Stimulated activated CD4-positive, alpha-beta T cell treated with anti-CD3 and anti-CD28 coated beads, Interleukin-1b, Interleukin-23, amount 100 ng/mL, for 48 hours (primary cell): ENCODE measurements at regions not wholly inside any gene's neighbourhood (a gene's known extent, or its start where the extent isn't known, plus 50 kb on each side); places are given as distances from the start of the nearest gene placed in this dataset.

Experiments used
- DNase-seq: peaks from one replicate; pipeline ENCODE4 v3.0.0-alpha.2; 2020

DNA sequence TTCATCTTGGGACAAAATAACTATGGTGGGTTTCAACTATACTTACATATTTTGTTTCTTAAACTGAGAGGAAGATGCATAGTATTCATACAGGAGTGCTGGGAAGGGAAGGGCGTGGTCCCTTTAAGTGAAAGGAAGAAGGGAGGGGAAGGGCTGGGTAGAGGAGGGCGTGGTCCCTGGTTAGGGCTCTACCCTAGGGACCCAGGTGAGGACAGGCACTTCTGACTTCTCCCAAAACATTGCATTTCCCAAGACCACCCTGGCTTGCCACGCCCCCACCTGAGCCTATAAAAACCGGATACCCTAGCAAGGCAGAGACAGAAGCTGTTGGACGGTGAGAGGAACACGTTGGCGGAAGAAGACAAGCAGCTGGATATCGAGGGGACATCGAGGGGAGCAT, 157.6 kb upstream of the PLXNA4 start:
- no peak for DNase-seq

DNA sequence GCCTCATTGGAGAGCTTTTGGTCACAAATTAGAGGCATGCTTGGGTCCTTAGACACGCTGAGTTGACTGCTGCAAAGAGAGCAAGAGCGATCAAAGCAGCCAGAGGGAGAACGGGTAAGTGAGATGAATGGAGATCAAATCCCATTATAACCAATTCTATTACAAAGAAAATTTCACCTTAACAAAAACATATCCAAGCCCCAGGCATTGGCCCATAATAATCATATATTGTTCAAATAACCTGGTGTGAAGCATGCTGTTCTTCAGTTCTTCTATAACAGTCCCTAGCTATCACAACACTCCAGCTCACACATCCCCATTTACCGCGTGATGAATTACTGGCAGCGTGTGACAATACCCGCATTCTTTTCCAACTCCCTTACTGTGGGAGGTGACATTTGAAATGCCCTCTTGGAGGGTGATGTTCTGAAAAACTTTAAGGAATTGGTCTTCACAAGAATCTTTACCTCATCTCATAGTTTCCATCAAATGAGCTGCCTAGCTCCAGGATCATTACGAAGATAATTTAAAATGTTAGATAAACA, 156.1 kb upstream of the PLXNA4 start:
- no peak for DNase-seq

DNA sequence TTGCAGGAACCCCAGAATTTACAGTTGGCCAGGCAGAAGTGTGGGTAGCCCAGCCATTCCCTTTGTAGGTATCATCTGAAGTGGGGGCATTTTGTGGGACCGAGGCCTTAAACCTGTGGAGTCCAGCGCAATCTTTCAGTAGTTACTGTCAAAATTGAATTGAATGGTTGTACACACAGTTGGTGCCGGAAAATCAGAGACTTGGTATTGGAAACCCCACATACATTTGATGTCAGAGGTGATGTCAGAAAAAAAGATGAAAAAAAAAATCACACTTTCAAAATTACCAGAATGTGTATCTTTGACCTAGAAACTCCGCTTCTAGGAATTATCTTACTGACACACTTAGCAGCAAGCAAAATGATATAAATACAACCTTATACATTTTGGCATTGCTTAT, 153.8 kb upstream of the PLXNA4 start:
- no peak for DNase-seq

DNA sequence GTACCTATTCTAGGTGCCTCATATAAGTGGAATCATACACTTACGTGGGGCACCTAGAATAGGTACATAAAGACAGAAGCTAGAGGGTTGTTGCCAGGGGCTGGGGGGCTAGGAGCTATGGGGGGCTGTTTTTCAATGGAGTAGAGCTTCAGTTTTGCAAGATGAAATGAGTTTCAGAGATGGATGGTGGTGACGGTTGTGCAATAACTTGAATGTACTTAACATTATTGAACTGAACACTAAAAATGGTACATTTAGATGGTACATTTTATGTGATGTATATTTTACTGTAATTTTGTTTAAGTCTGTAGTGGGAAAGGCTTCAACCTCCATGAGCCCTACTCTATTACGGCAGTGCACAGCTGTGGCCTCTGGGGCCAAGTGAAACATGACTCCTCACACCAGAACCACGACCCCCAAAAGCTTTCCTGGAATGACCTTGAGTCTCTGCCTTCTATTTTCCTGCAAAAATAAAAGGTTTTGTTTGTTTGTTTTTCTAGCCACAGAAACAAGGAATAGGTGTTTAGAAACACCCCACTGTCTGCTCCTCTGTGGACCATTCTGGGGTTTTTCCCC, 147.3 kb upstream of the PLXNA4 start:
- no peak for DNase-seq

DNA sequence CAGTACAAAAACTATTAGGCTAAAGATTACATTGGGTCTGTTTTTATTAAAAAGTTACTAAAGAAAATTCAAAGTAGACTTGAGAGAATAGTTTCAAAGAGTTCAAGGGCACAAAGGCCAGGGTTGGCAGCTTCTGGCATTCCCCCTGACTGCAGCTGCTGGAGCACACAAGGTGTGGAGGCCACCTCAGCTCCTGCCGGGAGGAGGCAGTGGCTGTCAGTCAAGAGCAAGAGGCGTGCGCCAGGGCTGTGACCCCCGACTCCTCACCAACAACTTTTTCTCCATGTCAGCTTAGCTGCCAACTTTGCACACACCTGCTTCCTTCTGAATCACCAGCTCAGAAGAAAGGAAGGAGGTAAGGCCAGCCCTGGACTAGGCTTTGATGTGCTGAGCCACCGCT, 144.6 kb upstream of the PLXNA4 start:
- DNase-seq = no peak

DNA sequence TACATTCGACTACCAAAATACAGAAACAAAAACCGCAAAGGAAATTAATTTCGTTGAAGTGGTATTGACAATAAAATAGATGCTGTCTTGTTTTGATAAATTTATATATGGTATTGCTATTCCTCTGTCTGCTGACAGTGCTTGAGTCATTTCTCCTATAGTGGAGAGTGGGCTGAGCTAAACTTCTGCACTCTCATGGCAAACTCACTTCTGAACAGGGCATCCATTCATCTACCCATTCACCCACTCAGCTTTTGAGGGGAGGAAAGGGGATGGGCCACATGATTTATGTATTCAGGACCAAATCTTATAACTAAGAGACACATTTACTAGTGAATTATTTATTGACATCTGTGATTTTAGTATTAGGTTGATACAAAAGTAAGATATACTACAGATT, 137.6 kb upstream of the PLXNA4 start:
- DNase-seq = no peak

DNA sequence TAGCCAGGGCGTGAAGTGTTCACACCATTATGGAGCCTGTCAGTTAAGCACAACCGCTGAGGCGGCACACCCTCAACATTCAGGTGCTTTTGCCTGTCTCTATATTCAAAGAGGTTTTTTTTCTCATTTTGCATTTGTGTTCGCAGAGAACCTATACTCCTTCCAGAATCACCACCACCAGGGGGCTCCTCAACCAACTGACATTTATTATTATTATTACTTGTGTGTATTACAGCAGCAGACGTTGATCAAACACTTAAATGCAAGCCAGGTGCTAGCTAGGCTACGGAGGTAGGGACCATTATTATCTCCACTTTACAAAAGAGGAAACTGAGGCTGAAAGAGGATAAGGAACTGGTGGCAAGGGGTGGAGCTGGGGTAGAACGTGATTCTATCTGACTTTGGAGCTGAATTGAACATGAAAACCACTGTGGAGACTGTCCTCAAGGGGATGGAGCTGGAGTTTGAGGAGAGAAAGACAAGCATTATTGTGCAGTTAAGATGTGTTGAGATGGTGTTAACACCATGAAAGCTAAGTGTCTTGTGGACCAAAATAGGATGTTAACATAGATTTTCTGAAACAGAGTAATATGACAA, 133.8 kb upstream of the PLXNA4 start:
- no peak for DNase-seq

DNA sequence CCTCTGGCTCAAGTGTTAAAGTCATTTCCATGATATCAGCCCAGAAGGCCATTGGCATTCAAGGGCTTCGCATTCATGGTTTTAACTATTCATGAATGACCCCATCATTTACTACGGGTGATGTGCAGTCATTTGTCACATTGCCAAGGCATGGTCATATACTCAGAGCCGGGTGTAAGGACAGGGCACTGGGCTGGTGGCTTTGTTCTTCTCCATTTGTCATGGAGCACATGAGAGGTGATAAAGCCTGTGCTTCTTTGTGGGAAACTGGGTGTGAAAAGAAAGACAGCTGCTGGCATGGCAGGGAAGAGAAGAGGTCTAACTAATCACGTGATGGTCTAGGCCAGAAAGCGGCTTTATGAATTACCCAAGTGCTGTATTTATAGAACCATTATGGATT, 132.2 kb upstream of the PLXNA4 start:
- DNase-seq = no peak

DNA sequence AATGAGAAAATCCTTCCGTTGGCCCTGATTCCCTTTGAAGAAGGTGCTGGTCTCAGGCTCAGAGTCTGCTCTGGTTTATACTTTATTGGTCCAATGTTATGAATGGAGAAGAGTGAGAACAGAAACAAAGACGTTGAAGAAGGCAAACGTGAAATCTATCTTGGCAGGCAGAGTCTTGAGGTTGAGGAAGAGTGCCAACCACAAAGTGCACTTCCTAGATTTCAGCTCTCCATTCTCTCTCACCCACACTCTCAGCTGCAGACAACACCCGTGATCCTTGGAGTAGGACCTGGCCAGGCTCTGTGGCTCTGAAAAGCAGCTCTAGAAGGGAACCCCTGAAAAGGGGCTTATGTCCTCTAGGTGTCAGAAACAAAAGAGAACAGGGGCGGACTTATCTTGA, 128.9 kb upstream of the PLXNA4 start:
- DNase-seq = no peak

DNA sequence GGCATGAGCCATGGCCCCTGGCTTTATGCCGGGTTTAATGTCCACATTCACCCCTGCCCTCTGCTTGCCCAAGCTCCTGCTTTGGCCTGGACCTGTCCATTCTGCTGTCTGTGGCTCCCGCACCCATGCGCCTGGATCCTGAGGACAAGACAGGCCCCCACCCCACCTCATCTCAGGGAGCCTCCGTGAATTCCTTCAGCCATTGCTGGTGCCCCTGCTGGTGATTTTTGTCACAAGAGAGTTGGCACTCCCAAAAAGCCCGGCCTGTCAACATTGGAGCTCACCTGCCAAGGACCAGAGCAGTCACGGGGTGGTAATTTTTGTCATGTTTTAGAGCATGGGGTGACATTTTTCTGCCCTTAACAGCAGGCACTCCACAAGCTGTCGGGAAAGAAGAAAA, 127.5 kb upstream of the PLXNA4 start:
- DNase-seq = no peak

DNA sequence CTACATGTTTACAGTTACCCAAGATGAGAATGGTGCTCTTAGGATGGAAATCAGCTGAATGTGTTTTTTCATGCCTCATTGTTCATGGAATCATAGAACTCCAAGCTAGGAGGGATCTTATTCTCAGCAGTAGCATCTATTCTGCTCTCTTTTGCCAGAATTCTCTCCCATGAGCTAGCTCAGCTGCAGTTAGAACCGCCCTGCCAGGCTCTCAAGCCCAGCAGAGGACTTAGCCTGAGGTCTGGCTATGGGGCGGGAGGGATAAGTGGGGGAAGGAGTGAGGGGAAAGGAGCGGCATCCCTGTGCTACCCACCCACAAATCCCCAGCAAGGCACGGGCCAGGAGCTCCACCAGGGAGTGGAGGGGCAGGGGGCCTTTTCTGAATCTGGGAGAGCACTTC, 120.7 kb upstream of the PLXNA4 start:
- no peak for DNase-seq

DNA sequence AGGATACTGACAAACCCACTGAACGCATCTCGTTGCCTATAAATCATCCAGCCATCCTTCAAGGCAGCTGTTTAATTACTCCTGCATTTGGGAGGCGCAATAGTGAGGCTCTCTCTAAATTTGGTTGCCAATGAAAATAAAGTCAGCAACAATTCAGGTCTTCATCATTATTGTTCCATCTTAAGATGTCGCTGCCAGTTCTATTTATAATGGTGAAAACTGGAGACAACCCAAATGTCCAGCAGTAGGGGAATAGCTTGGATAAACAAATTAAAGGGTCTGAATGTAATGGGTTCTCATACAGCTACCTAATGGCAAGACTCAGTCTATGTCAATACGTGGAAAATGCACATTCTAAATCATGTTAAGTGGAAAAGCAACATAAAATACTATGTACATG, 120.1 kb upstream of the PLXNA4 start:
- DNase-seq = no peak

DNA sequence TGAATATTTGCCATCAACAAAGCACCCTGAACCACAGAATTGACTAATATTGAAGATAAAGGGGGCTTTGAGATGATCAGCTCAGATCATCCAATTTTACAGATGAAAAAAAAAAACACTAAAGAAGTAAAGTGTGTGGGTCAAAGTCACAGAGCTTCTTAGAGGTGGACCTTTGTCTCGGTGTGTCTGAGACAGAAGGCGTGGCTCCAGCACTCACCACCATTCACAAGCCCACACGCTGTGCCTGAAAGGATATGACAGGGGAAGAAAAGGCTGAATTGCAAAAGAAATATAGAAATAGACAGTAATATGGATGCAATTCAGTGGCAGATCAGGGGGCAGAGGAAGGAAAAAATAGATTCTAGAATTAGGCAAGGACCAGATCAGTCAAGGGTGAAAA, 114.9 kb upstream of the PLXNA4 start:
- DNase-seq = no peak

DNA sequence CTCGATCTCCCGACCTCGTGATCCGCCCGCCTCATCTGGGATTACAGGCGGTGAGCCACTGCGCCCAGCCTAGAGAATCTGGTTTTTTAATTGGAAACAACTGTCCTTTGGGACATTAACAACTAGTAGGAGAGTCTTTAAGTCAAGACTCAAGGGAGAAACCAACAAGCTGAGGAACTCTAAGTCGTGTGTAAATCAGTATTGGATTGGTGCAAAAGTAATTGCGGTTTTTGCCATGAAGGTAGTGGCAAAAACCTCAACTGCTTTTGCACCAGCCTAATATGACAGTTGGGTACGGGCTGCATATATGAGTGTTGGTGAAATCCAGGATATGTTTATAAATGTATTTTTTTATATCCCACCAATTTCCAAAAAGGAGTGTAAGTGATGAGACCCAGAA, 113.9 kb upstream of the PLXNA4 start:
- DNase-seq = no peak

DNA sequence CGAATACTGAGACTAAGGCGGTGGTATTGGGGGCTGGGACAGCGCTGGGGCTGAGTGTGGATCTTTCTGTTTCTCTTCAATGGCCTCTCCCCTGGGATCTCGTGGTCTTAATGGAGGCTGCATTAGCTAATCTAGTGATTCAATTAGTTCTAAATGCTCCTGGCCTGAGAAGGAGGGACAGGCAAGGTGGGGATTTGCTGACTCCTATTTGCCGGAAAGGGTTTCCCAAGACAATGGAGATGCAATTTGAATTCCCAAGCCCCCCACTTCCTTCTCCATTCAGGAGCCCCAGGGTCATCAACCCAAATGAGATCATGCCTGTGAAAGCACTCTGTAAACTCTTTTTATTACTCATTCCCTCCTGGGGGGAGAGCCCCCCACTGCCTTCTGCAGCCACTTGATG, 111.7 kb upstream of the PLXNA4 start:
- no peak for DNase-seq

DNA sequence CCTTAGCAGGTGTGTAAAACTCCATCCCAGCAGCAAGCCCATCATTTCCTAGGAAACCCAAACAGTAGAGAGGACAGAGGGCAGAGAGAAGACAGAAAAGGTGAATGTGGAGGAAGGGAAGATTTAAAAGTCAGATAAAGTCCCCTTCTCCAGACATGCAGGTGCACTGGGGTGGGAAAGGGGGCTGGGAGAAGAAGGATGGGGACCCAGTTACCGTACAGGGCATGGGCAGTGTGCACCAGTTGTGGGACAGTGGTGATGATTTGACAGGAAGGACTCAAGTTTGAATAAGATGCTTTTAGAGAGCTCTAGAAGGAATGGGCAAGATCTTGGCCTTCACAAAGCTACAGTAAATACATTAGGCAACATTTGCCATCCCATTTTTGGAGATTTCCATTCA, 110.7 kb upstream of the PLXNA4 start:
- no peak for DNase-seq

DNA sequence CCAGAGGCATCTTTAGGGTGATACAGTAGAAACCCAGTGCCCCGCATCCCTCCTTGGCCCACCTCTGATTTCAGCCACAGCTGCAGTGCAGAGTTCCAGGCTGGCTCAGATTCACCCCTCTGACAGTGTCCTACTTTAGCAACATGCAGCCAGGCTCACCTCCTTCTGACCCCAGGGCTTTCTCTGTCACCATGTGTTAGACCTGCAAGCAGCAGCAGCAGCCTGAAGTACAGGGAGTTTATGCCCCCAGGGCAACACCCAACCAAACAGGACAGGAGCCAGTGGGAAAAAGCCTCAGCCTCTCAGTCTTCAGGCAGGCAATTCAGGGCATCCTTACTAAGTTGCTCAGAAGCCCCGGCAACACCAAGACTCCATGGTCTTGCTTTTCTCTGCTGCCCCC, 109.0 kb upstream of the PLXNA4 start:
- no peak for DNase-seq

DNA sequence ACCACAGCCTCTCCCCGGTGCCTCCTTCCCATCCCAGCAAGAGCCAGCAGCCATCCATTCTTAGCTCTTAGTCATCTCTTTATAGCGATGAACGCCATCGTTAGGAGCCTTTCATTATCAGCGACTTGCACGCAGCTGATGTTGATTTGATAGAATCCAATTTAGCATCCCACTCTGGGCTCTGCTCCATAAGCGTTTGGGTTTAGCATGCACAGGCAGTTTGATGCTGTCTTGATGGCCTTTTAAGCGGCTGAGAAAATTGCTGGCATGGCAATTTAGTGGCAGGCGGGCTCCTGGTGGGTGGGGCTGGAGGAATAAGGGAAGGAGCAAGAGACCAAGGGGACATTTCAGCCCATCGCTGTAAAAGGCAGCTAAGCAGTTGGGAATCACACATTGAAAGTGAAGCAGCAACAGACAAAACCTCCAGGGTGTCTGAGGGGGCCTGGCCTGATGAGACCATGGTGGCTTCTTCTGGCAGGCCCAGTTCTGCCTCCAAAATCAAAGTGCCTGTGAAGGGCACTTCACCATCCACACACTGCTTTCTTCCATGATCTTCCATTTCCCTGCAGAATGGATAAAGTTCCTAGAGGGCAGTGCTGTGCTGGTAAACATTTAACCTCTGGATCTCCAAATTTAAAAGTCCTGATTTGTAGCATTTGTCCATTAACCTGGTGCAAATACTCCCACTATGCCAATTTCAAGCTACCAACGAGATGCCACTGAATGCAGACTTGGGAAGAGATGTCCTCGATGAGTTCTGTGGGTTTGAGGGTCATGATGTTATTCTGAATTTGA, 107.8 kb upstream of the PLXNA4 start:
- DNase-seq = no peak

DNA sequence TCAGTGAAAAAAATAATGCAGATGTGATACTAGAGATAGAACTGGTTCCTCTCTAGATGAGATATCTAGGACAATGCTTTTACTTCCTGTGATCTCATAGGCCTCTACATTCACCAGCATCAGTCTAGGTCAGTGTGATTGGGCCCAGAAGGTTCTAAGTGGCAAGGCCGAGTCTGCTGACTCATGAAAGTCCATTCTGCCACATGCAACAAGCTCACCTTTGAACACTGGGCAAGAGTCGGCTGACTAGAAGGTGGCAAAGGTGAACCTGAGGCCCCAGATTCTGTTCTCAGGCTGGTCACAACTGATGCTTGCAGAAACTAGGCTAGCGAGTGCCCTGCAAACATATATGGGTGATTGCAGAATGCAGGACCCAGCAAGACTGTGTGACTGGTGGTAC, 105.7 kb upstream of the PLXNA4 start:
- no peak for DNase-seq

DNA sequence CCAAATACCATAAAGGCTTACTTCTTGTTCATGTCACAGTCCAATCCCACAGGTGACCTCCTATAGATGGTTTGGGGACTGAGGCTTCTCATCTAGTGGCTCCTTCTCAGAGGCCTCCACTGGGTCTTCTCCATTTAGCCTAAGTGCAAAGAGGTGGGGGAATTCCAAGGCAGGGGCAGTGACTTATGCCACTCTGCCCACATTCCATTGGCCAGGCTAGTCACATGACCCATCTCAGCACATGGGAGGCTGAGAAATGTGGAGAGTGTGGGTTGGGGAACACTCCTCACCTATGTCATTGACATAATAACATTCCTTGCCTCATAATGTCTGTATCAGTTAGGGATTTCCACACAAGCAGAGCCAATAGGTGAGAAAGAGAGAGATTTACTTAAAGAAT, 104.3 kb upstream of the PLXNA4 start:
- DNase-seq = peak; percentile 7

DNA sequence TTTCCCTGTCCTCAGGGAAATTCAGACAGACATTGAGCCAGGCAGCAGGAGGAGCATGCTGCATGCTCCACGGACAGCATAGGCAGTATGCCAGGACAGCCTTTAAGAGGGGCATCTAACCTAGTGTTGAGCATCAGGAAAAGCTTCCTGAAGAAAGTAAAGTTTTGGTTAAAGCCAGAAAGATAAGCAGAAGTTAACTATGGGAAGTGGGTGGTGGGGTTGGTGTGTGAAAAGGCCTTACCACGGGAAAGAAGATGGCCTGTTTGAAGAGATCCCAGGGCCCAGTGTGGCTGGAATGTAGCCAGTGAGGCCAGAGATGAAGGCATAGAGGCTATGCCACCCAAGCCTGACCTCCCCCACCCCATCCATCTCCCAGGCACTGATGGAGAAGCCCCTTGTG, 102.4 kb upstream of the PLXNA4 start:
- DNase-seq = no peak

DNA sequence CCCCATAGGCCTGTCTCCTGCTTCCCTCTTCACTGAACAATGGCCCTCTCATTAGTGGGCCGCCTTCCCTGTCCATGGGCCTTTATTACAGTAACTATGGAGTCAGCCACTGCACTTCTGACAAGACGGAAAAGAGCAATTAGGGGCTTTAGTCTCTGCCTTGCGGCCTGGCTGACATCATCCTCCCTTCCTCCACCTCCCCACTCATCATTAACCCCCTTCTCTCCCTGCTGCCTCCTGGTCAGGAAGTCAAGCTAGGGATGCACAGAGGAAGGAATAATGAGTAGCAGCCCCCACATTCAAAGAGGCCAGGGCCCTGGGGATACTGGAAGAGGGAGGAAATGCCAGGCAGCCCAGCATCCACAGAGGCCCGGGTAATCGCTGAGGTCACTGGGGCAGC, 101.6 kb upstream of the PLXNA4 start:
- DNase-seq = no peak

DNA sequence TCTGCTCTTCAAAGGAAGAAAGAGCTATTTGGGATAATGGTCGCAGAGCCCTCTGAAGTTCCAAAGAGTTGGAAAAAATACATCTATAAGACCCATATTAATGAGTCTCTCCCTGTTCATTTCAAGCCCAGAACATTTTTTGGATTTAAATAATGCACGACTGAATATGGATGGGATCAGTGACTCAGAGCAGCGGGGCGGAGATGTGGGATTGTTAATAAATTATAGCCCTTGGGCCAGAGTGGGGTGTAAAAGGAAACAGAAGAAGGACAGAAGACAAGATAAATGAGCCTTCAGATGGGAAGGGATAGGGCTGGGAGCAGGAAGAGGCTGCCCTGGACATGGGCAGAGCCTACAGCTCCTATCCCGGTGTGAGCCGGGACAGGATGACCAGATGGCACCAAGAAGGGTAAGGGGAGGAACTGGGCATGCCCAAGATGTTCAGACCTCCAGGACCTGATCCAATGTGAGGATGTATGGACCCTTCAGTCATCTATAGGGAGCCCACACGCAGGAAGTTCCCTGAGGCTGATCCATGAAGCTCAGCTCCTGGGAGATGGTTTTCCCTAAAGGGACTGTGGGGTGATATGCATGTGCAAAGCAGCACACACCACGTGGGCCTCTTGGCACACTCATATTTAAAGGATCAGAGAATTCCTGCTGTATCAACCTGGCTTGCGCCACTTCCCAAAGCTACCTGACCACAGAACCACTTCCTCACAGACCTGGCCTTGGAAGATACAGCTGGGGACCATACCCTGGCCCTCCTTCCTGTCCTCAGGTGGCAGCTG, 96.1 kb upstream of the PLXNA4 start:
- no peak for DNase-seq

DNA sequence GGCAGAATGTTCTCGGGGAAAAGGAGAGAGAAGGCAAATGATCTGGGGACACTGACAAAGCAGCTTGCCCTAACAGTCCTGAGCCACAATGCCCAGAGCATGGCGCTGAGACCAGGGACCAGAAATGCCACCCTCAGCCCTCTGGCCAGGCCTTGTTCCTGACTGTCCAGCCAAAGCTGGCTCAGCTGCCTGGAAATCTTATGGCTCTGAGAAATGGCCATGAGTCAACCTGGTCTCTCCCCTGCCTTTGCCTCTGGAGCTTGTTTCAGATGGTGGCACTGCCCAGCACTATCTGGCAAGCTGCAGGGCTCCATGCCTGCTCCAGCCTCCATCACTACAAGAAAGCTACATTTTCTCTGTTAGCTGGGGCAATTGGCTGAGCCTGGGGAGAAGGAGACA, 90.5 kb upstream of the PLXNA4 start:
- no peak for DNase-seq
